Heart left ventricle (tissue), 16 donors: ENCODE measurements at regions not wholly inside any gene's neighbourhood (a gene's known extent, or its start where the extent isn't known, plus 50 kb on each side); places are given as distances from the start of the nearest gene placed in this dataset.

Source experiments
- ATAC-seq, 4 donors: fragments of 200-7000 bp; cut with Tn5 transposase; one replicate each; pipeline ENCODE4 v1.9.1; 2020 to 2022; ENCODE audit warnings: moderate library complexity in 4 of 4, mild to moderate bottlenecking in 3 of 4, moderate number of reproducible peaks in 1 of 4
- DNase-seq, 5 donors: peaks; one replicate each; pipeline ENCODE4 v3.0.0-alpha.2; 2020
- H3K27ac ChIP-seq, 12 donors: fragments of 200-600 bp; sonication (generic) in 4 of 12; one replicate each; pipeline versions ENCODE4 v1.5.0 to v1.8.0; 2016 to 2022; ENCODE audit warnings: mild to moderate bottlenecking in 2 of 12
- H3K27me3 ChIP-seq, 9 donors: fragments of 200-600 bp; sonication (generic) in 2 of 9; one replicate each; pipeline versions ENCODE4 v1.5.1 to v1.8.0; 2016 to 2022; ENCODE audit warnings: mild to moderate bottlenecking in 3 of 9
- H3K36me3 ChIP-seq, 9 donors: fragments of 200-600 bp; sonication (generic) in 2 of 9; one replicate each; pipeline versions ENCODE4 v1.5.0 to v1.8.0; 2018 to 2022; ENCODE audit warnings: mild to moderate bottlenecking in 2 of 9
- H3K4me1 ChIP-seq, 12 donors: fragments of 200-600 bp; sonication (generic) in 4 of 12; one replicate each; pipeline versions ENCODE4 v1.5.0 to v1.8.0; 2016 to 2022; ENCODE audit warnings: mild to moderate bottlenecking in 3 of 12
- H3K4me3 ChIP-seq, 12 donors: fragments of 200-600 bp; sonication (generic) in 4 of 12; one replicate each; pipeline versions ENCODE4 v1.5.0 to v1.8.0; 2017 to 2022; ENCODE audit warnings: mild to moderate bottlenecking in 9 of 12, moderate library complexity in 4 of 12
- H3K9me3 ChIP-seq, 12 donors: fragments of 200-600 bp; sonication (generic) in 4 of 12; one replicate each; pipeline versions ENCODE4 v1.5.0 to v1.8.0; 2016 to 2022; ENCODE audit warnings: mild to moderate bottlenecking in 1 of 12
- POLR2A ChIP-seq, 2 donors: fragments of 450-650 bp; IDR thresholded peaks; one replicate each; pipeline ENCODE4 v1.6.1; 2017; ENCODE audit warnings: antibody characterized with exemption in 2 of 2, mild to moderate bottlenecking in 2 of 2, moderate library complexity in 2 of 2
- WGBS, 4 donors: extraction: QIAGEN DNeasy Blood & Tissue Kit in 2 of 4; methylation state at CpG; one replicate each; pipeline versions ENCODE4 v1.1.5 to v1.1.7; 2013 to 2018; 5-methylcytosine and 5-hydroxymethylcytosine counted together
- intact Hi-C, 10 donors: fragments of 100-400 bp; cut with DNase I; formaldehyde crosslinking; loops; one replicate each; pipeline versions ENCODE4 v1.11.1 to v1.14.2; 2022
- TF ChIP-seq, protein P1 (sequence below), 12 donors: fragments of 200-600 bp; sonication (generic) in 4 of 12; IDR thresholded peaks; one replicate each; pipeline versions ENCODE4 v1.5.0 to v1.8.0; 2018 to 2022; ENCODE audit warnings: antibody characterized with exemption in 12 of 12, mild to moderate bottlenecking in 5 of 12
- donor health status: ischemic (EF 13 %, LVEDD 7.1; RV severe dilation, severe dysfunction).
- donor health status: healthy with polysubstance abuse.
- donor health status: DM: no; HTN: yes; CAD: no.
- donor health status: DM: no; HTN: no; CAD: no.
- donor health status: ischemic (EF 25% LVEDD 6.9; RV normal size, moderate dysfunction).
- donor health status: ischemic (EF 25% LVEDD 5.7; RV mildly dilated, moderate dysfunction).
- donor health status: healthy.
- donor health status: DM: yes; HTN: yes; CAD: no.
- donor health status: ischemic (EF 35%, LVEDD 5.7; RV mildly dilated, moderate dysfunction).
- donor health status: nonischemic (EF 11% LVEDD 7.7; RV severe dilation, severe dysfunction).
- donor health status: DM: yes; HTN: yes; CAD: no.
- donor health status: PGD.
- donor health status: ischemic (EF 29% LVEDD 5.4; RV normal size, mild dysfunction).
- donor health status: nonischemic (EF 23%, LVEDD 6.1; RV moderate dilation, normal function).

DNA sequence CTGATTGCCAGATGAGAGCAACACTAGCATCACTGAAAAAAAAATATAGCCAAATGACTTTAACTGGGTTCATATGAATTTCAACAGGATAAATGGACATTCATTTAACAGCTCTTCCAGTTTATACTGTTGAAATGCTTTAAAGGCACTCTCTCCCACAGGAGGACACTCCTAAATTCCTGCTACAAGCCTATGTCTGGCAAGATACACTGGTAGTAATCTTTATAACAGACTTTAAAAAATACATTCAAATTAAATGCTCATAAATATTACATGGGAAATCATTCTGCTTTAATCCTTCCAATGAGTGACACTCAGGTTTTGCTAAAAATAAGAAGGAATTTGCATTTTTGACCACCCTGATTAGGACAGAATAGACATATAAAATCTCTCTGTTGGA is 526.7 kb upstream of the ADAMTS5 start:
- Histone ChIP-seq H3K36me3 (no peaks in the 10 kb centered on the region), H3K27me3 (no peaks in the 10 kb centered on the region), H3K4me1 (no peaks in the 10 kb centered on the region), H3K27ac (no peak overlapping the region), H3K4me3 (no peak overlapping the region), H3K9me3 (no peaks in the 10 kb centered on the region)
- ATAC-seq: no peak
- TF ChIP-seq, protein P1, sequence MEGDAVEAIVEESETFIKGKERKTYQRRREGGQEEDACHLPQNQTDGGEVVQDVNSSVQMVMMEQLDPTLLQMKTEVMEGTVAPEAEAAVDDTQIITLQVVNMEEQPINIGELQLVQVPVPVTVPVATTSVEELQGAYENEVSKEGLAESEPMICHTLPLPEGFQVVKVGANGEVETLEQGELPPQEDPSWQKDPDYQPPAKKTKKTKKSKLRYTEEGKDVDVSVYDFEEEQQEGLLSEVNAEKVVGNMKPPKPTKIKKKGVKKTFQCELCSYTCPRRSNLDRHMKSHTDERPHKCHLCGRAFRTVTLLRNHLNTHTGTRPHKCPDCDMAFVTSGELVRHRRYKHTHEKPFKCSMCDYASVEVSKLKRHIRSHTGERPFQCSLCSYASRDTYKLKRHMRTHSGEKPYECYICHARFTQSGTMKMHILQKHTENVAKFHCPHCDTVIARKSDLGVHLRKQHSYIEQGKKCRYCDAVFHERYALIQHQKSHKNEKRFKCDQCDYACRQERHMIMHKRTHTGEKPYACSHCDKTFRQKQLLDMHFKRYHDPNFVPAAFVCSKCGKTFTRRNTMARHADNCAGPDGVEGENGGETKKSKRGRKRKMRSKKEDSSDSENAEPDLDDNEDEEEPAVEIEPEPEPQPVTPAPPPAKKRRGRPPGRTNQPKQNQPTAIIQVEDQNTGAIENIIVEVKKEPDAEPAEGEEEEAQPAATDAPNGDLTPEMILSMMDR (IDR thresholded peaks at IDR 0.05): no peak
- TF ChIP-seq POLR2A (IDR thresholded peaks at IDR 0.05): no peak
- intact Hi-C loops: no loop called here
- DNase-seq: no peak

DNA sequence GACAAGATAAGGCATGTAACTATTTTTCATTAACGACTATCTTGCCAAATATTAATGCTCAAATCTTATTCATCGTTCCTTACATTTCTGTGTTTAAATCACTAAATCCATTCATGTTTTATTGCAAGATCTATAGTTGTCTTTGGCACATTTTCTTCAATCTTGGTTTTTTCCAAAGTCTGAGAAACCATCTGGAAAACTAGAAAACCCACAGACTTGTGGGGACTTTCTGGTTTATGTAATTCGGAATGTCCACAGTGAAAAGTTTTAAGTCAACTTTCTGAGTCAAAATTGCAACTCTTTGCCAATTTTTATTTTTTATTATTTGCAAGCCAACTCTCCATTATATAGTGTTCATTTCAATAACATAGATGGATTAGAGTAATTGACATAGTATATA is 520.8 kb upstream of the ADAMTS5 start:
- no peak for DNase-seq
- WGBS, 4 donors: 85 to 92% (median 86%) methylated on average over 3 of the region's 3 CpGs

DNA sequence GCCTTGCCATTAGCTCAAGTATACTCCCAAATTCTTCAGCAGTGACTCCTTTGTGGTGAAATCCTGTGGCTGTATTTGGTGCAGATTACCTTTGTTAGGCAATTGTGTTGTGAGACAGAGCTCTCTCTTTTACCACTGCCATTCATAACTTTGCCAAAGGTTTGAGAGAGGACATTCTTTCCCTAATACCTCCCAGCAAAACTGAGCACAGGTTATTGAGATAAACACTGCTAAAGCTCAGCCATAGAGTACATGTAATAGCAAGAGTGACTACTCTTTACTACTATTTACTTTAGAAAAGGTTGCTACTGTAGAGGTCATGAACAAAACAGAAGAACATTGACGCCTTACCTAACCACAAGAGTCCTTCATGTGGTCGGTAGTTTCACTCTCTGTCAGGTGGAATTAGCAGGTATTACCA is 514.0 kb upstream of the ADAMTS5 start:
- Histone ChIP-seq H3K27me3 (no peaks in the 10 kb centered on the region), H3K27ac (no peak overlapping the region), H3K4me3 (no peak overlapping the region), H3K36me3 (no peaks in the 10 kb centered on the region), H3K9me3 (peaks cover 0 to 8% (median 0%) of the 10 kb centered on the region in 12 donors), H3K4me1 (peaks cover 0 to 6% (median 0%) of the 10 kb centered on the region in 12 donors)
- ATAC-seq (no peak), DNase-seq (no peak)
- TF ChIP-seq, protein P1 (IDR thresholded peaks at IDR 0.05): no peak
- TF ChIP-seq POLR2A (IDR thresholded peaks at IDR 0.05): no peak
- 87 to 96% (median 93%) methylated on average over 2 of the region's 2 CpGs for WGBS, 4 donors
- intact Hi-C loops: loop anchor here in 1 of 10 donors (10.0 kb wide), 1 partner anchor 1474 kb away; no protein-coding TSS in a partner anchor

More for the DNA sequence above, 520.8 kb upstream of the ADAMTS5 start:
- H3K27ac ChIP-seq: no peak overlapping the region
- H3K4me3 ChIP-seq: no peak overlapping the region
- peaks cover 0 to 4% (median 0%) of the 10 kb centered on the region in 12 donors for H3K9me3 ChIP-seq
- no peaks in the 10 kb centered on the region for H3K27me3 ChIP-seq
- no peaks in the 10 kb centered on the region for H3K36me3 ChIP-seq
- no peak for ATAC-seq
- no peaks in the 10 kb centered on the region for H3K4me1 ChIP-seq
- TF ChIP-seq, protein P1 (IDR thresholded peaks at IDR 0.05): no peak
- TF ChIP-seq POLR2A (IDR thresholded peaks at IDR 0.05): no peak
- intact Hi-C loops: loop anchor here in 1 of 10 donors (10.0 kb wide), 1 partner anchor 1467 kb away; no protein-coding TSS in a partner anchor

DNA sequence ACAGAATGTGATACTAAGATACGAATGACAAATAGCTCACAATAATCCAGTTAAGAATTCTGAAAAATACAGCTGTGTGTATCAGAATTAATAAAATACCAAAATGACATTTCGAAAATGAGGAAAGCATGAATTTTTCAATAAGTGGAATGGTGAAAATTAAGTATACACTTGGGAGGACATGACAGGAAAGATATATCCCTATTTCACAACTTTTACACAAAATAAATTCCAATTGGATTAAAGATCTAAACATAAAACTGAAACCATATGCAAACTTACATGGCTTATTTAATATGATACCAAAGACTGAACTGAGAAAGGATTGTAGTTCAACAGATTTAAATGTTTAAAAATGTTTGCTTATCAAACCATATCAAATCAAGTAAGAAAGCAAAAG is 510.4 kb upstream of the ADAMTS5 start:
- WGBS, 4 donors: 77 to 87% (median 84%) methylated on average over 2 of the region's 2 CpGs
- no peak for ATAC-seq
- intact Hi-C loops: loop anchor here in 8 of 10 donors (5.0 to 10.0 kb wide), 6 partner anchors 102 to 622 kb away; no protein-coding TSS in a partner anchor

More for the DNA sequence above, 510.4 kb upstream of the ADAMTS5 start:
- no peak overlapping the region for H3K4me3 ChIP-seq
- H3K9me3 ChIP-seq: peaks cover 0 to 4% (median 0%) of the 10 kb centered on the region in 12 donors
- no peak for DNase-seq
- TF ChIP-seq POLR2A (IDR thresholded peaks at IDR 0.05): no peak
- TF ChIP-seq, protein P1 (IDR thresholded peaks at IDR 0.05): no peak
- no peaks in the 10 kb centered on the region for H3K36me3 ChIP-seq
- H3K27ac ChIP-seq: no peak overlapping the region
- H3K27me3 ChIP-seq: no peaks in the 10 kb centered on the region
- H3K4me1 ChIP-seq: peaks cover 0 to 6% (median 0%) of the 10 kb centered on the region in 12 donors
